GM18505 (cell line): ENCODE measurements at regions not wholly inside any gene's neighbourhood (a gene's known extent, or its start where the extent isn't known, plus 50 kb on each side); places are given as distances from the start of the nearest gene placed in this dataset.

Experiments
- ATAC-seq: cut with Tn5 transposase; IDR thresholded peaks from one replicate; pipeline ENCODE4 v1.9.1; 2021; ENCODE audit not compliant: unreplicated experiment
- POLR2A ChIP-seq: IDR thresholded peaks from 4 replicates; pipeline ENCODE4 v1.6.1; 2011; ENCODE audit warnings: borderline replicate concordance; ENCODE audit not compliant: insufficient read depth, insufficient read length; ENCODE audit errors: extremely low read depth

- no peak for TF ChIP-seq POLR2A
- ATAC-seq = no peak
Measured at GRCh38 chr17:72274614-72275013, 153.8 kb downstream of the SOX9 start.

DNA sequence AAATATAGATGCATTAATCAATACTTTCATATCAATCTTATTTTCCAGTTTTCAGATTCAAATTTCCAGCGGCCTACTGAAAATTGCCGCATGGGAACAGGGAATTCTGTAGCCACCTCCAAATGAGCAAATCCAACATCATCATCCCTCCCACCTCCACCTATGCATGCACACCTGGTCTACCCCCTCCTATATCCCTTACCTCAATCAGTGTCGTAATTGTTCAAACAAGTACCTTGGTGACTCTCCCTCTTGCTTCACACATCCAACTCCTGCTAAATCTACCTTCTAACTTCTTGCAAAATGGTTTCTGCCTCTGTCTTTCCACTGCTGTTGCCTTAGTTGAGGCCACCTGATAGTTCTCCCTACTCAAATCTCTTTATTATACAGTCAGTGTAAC, 160.1 kb downstream of the SOX9 start:
- no peak for ATAC-seq
- no peak for TF ChIP-seq POLR2A

- no peak for TF ChIP-seq POLR2A
- no peak for ATAC-seq
Measured at GRCh38 chr17:72282439-72283029, 161.7 kb downstream of the SOX9 start.

DNA sequence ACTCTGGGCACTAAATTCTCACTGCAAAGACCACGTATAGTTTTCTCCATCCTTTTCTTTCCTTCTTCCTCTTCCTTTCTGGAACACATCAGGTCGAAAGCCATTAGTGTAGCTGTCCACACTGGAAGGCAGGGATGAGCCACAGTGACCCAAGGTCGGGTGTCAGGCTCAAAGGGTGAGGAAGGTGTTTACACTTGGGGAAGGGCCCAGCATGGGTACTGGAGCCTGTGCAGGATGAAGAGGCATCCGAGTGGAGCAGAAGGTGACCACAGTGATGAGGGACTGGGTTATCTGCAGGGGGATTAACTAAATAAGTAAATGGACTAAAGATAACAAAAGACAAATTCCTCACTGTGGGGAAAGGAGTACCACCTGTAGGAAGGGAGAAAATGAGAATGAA, 164.0 kb downstream of the SOX9 start:
- no peak for ATAC-seq
- no peak for TF ChIP-seq POLR2A

- no peak for ATAC-seq
- no peak for TF ChIP-seq POLR2A
Measured at GRCh38 chr17:72287586-72287985, 166.8 kb downstream of the SOX9 start.

DNA sequence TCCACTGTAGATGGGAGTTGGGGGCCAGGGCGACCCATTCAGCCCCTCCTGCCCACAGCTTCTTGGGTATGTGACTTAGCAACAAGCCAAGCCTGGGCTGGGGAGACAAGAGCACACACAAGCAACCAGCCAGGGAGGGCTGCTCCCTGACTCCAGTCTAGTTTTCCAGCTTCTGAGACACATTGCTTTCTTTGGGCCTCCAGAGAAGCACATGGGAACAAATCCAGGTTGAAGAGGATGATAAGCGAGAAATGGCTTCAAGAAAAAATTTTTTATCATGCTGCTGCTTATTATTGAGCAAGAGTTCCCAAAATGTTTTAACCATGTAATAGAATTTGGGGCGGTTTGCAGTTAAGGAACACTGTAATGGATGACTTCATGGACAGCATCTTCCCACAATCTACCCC, 173.7 kb downstream of the SOX9 start:
- no peak for TF ChIP-seq POLR2A
- no peak for ATAC-seq

DNA sequence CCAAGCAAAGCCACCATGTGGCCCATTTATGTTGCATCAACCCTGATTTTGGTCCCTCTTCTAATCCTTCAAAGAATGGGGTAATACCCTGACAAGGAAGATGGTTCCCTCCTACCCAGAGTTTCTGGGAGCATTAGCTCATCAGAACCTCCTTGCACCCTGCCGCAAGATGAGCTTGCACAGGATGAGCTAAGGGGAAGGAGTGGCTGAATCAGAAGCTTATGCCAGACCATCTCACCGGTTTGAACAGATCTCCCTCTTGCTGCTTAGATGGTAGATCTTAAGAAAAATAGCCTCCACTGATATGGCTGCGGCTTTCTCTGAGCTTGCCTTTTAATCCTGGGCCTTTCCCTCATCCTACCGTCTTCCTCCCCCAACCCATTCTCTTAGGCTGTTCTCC, 175.1 kb downstream of the SOX9 start:
- ATAC-seq = no peak
- TF ChIP-seq POLR2A = no peak

DNA sequence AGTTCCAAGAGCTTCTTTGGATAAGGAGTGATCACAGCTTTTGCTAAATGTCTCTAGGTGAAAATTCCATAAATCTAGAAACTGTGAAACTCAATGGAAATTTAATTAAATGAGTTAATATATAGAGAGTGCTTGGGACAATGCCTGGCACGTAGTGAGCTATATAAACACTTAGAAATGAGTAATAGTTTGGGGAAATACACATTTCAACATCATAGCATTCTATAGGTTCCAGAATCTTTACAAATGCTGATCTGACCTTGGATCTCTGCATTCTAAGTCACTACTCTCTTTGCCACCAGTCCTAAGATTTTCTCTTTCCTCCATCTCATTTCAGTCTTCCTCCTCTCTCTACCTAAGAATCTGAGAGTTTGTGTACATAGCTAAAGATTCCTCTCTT, 175.6 kb downstream of the SOX9 start:
- no peak for ATAC-seq

DNA sequence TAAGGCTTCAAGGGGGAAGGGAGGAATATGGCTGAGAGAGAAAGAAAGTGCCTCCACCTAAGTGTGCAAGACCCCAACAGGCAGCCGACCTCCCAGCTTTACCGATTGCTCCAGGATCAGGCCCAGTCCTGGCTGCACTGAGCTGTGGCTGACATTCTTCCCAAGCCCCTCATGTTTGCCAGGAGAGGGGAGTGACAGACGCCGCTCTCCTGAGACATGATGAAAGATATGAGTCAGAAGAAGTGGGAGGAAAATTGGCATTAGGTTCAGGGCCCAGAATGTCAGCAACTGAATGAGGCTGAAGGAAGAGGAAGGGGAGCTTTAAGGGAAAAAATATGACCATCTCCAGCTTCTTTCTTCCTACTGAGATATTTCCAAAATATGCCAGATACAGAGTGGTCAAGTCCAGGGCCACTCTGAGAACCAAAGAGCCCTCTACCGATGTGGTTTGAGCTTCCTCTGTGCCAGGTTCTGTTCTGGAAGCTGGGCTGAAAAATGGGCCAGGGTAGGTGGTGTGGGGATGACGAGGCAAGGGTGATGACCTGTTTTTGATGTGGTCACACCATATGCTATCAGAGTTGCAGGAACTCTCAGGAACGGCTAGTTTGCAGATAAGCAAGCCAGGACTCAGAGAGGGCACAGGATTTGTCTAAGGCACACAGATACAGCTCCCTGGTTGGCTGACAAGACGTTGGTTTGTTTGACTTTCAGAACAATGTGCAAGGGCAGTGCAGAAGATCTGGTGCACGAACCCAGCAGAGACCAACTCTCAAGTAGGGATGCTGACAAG, 176.7 kb downstream of the SOX9 start:
- ATAC-seq = no peak
- no peak for TF ChIP-seq POLR2A

More for the DNA sequence above, 175.6 kb downstream of the SOX9 start:
- TF ChIP-seq POLR2A = no peak

DNA sequence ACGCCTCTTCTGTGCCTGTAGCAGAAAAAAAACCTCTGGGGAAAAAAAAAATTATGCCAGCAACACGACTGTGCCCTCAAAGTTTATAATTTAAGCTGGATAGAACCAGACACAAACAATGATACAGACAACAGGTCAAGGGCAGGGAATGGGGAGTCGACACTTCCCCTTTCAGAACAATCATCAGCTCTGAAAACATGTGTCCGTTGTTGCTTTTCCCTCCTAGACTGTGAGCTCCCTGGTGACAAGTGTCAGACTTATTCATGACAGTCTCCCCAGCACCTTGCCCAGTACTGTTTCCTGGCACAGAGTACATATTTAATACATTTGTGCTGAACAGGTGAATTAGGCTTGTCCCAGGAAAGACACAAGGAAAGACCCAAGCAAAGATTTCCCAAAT, 178.3 kb downstream of the SOX9 start:
- ATAC-seq = no peak
- TF ChIP-seq POLR2A = no peak

- TF ChIP-seq POLR2A = no peak
- ATAC-seq = no peak
Measured at GRCh38 chr17:72299592-72299991, 178.8 kb downstream of the SOX9 start.

DNA sequence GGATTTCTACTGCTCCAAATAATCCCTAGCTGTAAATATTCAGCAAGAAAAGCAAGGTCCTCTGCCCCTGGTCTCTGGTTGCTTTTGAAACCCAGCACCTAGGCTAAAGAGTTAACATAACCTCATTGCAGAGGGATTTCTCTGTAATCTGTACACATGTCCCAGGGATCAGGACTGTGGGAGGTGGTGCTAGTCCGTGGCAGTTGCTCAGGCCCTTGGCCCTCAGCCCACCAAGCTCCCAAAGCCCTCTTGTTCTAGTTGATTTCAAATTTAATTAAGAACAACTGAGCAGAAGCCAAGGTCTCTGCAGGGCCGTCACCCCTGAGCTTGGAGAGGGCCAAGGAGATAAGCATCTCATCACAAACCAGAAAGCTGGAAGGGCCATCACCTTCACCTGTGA, 181.1 kb downstream of the SOX9 start:
- no peak for TF ChIP-seq POLR2A
- no peak for ATAC-seq

DNA sequence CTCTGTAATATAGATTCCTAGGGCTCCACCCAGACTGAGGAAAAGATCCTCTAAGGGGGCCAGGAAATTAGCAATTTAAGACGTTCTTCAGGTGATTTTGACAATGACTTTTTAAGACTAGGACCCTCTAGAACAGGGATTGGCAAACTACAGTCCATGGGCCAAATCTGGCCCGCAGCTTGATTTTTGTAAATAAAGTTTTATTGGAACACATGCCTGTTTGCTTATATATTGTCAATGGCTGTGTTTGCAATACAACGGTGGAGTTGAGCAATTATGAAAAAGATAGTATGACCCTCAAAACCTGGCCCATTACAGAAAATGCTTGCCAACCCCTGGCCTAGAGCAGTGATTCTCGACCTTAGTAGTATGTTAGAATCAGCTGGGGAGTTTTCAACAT, 181.9 kb downstream of the SOX9 start:
- no peak for TF ChIP-seq POLR2A
- ATAC-seq = no peak

DNA sequence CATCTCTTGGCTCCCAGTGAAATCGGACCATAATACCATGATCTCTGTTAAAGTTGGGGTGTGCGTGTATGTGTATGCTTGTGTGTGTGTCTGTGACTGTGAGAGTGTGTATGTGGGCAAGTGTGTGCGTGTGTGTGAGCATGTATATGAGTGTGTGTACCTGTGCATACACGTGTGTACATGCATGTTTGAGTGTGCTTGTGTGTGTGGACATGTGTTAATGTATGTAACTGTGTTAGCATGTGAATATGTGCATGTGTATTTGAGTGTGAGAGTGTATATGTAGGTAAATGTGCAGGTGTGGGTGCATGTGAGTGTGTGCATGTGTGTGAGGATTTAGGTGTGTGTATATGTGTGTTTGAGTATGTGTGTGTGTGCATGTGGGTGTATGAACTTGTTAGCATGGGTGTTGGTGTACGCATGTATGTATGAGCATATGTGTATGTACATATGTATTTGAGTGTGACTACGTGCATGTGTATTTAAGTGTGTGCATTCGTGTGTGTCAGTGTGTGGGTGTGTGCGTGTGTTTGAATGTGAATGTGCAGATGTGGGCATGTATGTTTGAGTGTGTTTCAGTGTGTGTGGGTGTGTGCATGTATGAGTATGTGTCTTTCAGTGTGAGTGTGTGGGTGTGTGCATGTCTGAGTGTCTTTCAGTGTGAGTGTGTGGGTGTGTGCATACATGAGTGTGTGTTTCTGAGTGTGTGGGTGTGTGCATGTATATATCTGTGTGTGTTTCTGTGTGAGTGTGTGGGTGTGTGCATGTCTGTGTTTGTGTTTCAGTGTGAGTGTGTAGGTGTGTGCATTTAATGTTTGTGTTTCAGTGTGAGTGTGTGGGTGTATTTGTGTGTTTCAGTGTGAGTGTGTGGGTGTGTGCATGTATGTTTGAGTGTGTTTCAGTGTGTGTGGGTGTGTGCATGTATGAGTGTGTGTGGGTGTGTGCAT, 183.2 kb downstream of the SOX9 start:
- no peak for TF ChIP-seq POLR2A
- ATAC-seq = no peak

- ATAC-seq = no peak
- no peak for TF ChIP-seq POLR2A
Measured at GRCh38 chr17:72304859-72305258, 184.0 kb downstream of the SOX9 start.
